HG03354 (cell line): ENCODE measurements at regions not wholly inside any gene's neighbourhood (a gene's known extent, or its start where the extent isn't known, plus 50 kb on each side); places are given as distances from the start of the nearest gene placed in this dataset.
A peak's percentile ranks its signal among the peaks of the same experiment; 100 is the strongest.
"Not testable (repeated sequence)": the region's sequence is repeated elsewhere in the genome, so short reads cannot be mapped to it uniquely, and the experiment has no call there.

ENCODE experiments used
- ATAC-seq: cut with Tn5 transposase; IDR thresholded peaks from one replicate; pipeline ENCODE4 v1.9.1; 2021; ENCODE audit warnings: mild to moderate bottlenecking; ENCODE audit not compliant: unreplicated experiment, poor library complexity, severe bottlenecking

GRCh38 chr15:62644216-62644888, 398.2 kb upstream of the TPM1 start:
- ATAC-seq: no peak

GRCh38 chr15:62644889-62645742, 397.4 kb upstream of the TPM1 start:
- no peak for ATAC-seq

- no peak for ATAC-seq
Observed at GRCh38 chr15:62647202-62647842, 395.2 kb upstream of the TPM1 start.

GRCh38 chr15:62647843-62648505, 394.6 kb upstream of the TPM1 start:
- no peak for ATAC-seq

GRCh38 chr15:62648954-62649353, 393.6 kb upstream of the TPM1 start:
- ATAC-seq: no peak

GRCh38 chr15:62649793-62650420, 392.6 kb upstream of the TPM1 start:
- ATAC-seq: peak; percentile 85

GRCh38 chr15:62653122-62653521, 389.4 kb upstream of the TPM1 start:
- no peak for ATAC-seq

- no peak for ATAC-seq
Observed at GRCh38 chr15:62656071-62656470, 386.5 kb upstream of the TPM1 start.

- ATAC-seq: not testable (repeated sequence)
Observed at GRCh38 chr15:62657501-62657900, 385.0 kb upstream of the TPM1 start.

- ATAC-seq: no peak
Observed at GRCh38 chr15:62658498-62658897, 384.0 kb upstream of the TPM1 start.

GRCh38 chr15:62663547-62663946, 379.0 kb upstream of the TPM1 start:
- no peak for ATAC-seq

GRCh38 chr15:62665449-62665848, 377.1 kb upstream of the TPM1 start:
- ATAC-seq: no peak

- ATAC-seq: no peak
Observed at GRCh38 chr15:62666046-62666445, 376.5 kb upstream of the TPM1 start.

GRCh38 chr15:62672268-62672667, 370.3 kb upstream of the TPM1 start:
- ATAC-seq: no peak

GRCh38 chr15:62676891-62677290, 365.7 kb upstream of the TPM1 start:
- no peak for ATAC-seq

GRCh38 chr15:62681939-62682896, 360.3 kb upstream of the TPM1 start:
- no peak for ATAC-seq

- not testable (repeated sequence) for ATAC-seq
Observed at GRCh38 chr15:62683192-62683591, 359.4 kb upstream of the TPM1 start.

- ATAC-seq: no peak
Observed at GRCh38 chr15:62684123-62684808, 358.3 kb upstream of the TPM1 start.
